H1 (cell line): ENCODE measurements at regions not wholly inside any gene's neighbourhood (a gene's known extent, or its start where the extent isn't known, plus 50 kb on each side); places are given as distances from the start of the nearest gene placed in this dataset.

Source experiments
- CTCF ChIA-PET: fragments of 300-600 bp; sonication (Branson Sonifier 250); formaldehyde crosslinking; loops from one replicate; lab custom pipeline; 2021; ENCODE audit not compliant: partially characterized antibody; lab: Charles Lee
- POLR2A ChIA-PET: fragments of 300-600 bp; sonication (Branson Sonifier 250); formaldehyde crosslinking; loops from one replicate; lab custom pipeline; 2021; ENCODE audit warnings: inconsistent platforms; ENCODE audit not compliant: partially characterized antibody; lab: Charles Lee
- DNase-seq, 2 experiments: peaks; one replicate each; pipeline versions ENCODE4 v3.0.0 to v3.0.0-alpha.2; 2010 to 2022; ENCODE audit warnings: low spot score in 2 of 2, low read depth in 1 of 2, mixed read lengths in 1 of 2
- FAIRE-seq: peaks from 2 replicates; lab custom pipeline; 2011; peaks lifted over from hg19 to GRCh38; lab: Jason Lieb, UNC
- H2AFZ ChIP-seq: 2 replicates; pipeline ENCODE4 v1.8.1; 2012; ENCODE audit warnings: low read length, inconsistent platforms
- H2AK5ac ChIP-seq: 2 replicates; pipeline ENCODE4 v1.6.1; 2013; ENCODE audit warnings: low read depth, low read length
- H2BK120ac ChIP-seq: replicated peaks from 2 replicates; pipeline ENCODE3; 2013; ENCODE audit warnings: low read depth, low read length, inconsistent platforms
- H2BK12ac ChIP-seq: 2 replicates; pipeline ENCODE4 v1.6.1; 2013; ENCODE audit warnings: low read depth, low read length
- H2BK15ac ChIP-seq: 2 replicates; pipeline ENCODE4 v1.6.1; 2013; ENCODE audit warnings: low read length
- H2BK20ac ChIP-seq: 2 replicates; pipeline ENCODE4 v1.6.1; 2013; ENCODE audit warnings: low read length
- H2BK5ac ChIP-seq: 2 replicates; pipeline ENCODE4 v1.6.1; 2013; ENCODE audit warnings: low read depth, low read length
- H3K14ac ChIP-seq: 2 replicates; pipeline ENCODE4 v1.6.1; 2013; ENCODE audit warnings: inconsistent platforms; ENCODE audit not compliant: insufficient read length
- H3K18ac ChIP-seq: 2 replicates; pipeline ENCODE4 v1.6.1; 2013; ENCODE audit warnings: low read length; ENCODE audit errors: extremely low read depth
- H3K23ac ChIP-seq: 2 replicates; pipeline ENCODE4 v1.6.1; 2013; ENCODE audit warnings: inconsistent platforms; ENCODE audit not compliant: insufficient read length
- H3K23me2 ChIP-seq: 2 replicates; pipeline ENCODE4 v1.6.1; 2013; ENCODE audit warnings: low read depth, low read length
- H3K27ac ChIP-seq: 2 replicates; pipeline ENCODE4 v1.6.1; 2011; ENCODE audit warnings: low read depth, low read length, inconsistent platforms
- H3K27me3 ChIP-seq, 4 experiments: replicated peaks in 1 of 4; 1 replicate in 1 of 4; 2 replicates in 3 of 4; pipeline versions ENCODE4 v1.6.1 to v1.8.1; 2011 to 2013; ENCODE audit warnings: low read length in 3 of 4, mild to moderate bottlenecking in 3 of 4, inconsistent platforms in 2 of 4, mixed read lengths in 2 of 4, moderate library complexity in 1 of 4; ENCODE audit not compliant: control insufficient read depth in 3 of 4, insufficient read depth in 3 of 4; ENCODE audit errors: extremely low read depth in 1 of 4
- H3K36me3 ChIP-seq, 4 experiments: 2 replicates each; pipeline versions ENCODE4 v1.6.1 to v1.8.1; 2011 to 2013; ENCODE audit warnings: mild to moderate bottlenecking in 4 of 4, low read length in 3 of 4, moderate library complexity in 2 of 4, control low read depth in 1 of 4, inconsistent platforms in 1 of 4; ENCODE audit not compliant: insufficient read depth in 4 of 4, control insufficient read depth in 2 of 4
- H3K4ac ChIP-seq: replicated peaks from 2 replicates; pipeline ENCODE3; 2013; ENCODE audit warnings: low read length, low read depth, mixed read lengths, inconsistent platforms; ENCODE audit not compliant: insufficient read length
- H3K4me1 ChIP-seq, 4 experiments: replicated peaks in 1 of 4; 1 replicate in 1 of 4; 2 replicates in 3 of 4; pipeline versions ENCODE4 v1.6.1 to v1.8.1; 2011 to 2013; ENCODE audit warnings: low read length in 3 of 4, inconsistent platforms in 2 of 4, mixed read lengths in 1 of 4; ENCODE audit not compliant: insufficient read depth in 4 of 4, control insufficient read depth in 3 of 4
- H3K4me2 ChIP-seq, 2 experiments: 2 replicates each; pipeline versions ENCODE4 v1.6.1 to v1.8.1; 2011 to 2013; ENCODE audit warnings: low read depth in 2 of 2, low read length in 2 of 2, control low read depth in 1 of 2, inconsistent platforms in 1 of 2, mild to moderate bottlenecking in 1 of 2; ENCODE audit not compliant: insufficient read depth in 1 of 2
- H3K4me3 ChIP-seq, 4 experiments: fragments of 200-600, 300-600 bp in 1 of 4; sonication (generic), shearing (Covaris generic), sonication (Bioruptor Twin) in 1 of 4; 2 replicates each; pipeline versions ENCODE4 v1.5.1 to v1.8.1; 2011 to 2016; ENCODE audit warnings: low read length in 4 of 4, low read depth in 3 of 4, control low read depth in 2 of 4, inconsistent platforms in 2 of 4, mild to moderate bottlenecking in 2 of 4, mixed read lengths in 1 of 4, moderate library complexity in 1 of 4; ENCODE audit not compliant: insufficient read depth in 2 of 4; ENCODE audit errors: extremely low read depth in 1 of 4
- H3K56ac ChIP-seq: replicated peaks from 2 replicates; pipeline ENCODE3; 2013; ENCODE audit warnings: low read depth, mild to moderate bottlenecking, mixed read lengths, low read length, inconsistent platforms; ENCODE audit not compliant: insufficient read length
- H3K79me1 ChIP-seq: 2 replicates; pipeline ENCODE4 v1.6.1; 2013; ENCODE audit warnings: low read depth, low read length, control low read depth
- H3K79me2 ChIP-seq, 2 experiments: 2 replicates each; pipeline versions ENCODE4 v1.6.1 to v1.8.1; 2012 to 2013; ENCODE audit warnings: low read length in 2 of 2, mild to moderate bottlenecking in 2 of 2, inconsistent platforms in 1 of 2; ENCODE audit not compliant: insufficient read depth in 2 of 2, control insufficient read depth in 1 of 2
- H3K9ac ChIP-seq, 4 experiments: replicated peaks in 1 of 4; 1 replicate in 1 of 4; 2 replicates in 3 of 4; pipeline versions ENCODE4 v1.6.1 to v1.8.1; 2011 to 2013; ENCODE audit warnings: low read depth in 3 of 4, low read length in 3 of 4, control low read depth in 2 of 4, mild to moderate bottlenecking in 2 of 4, moderate library complexity in 2 of 4, inconsistent platforms in 1 of 4; ENCODE audit errors: extremely low read depth in 1 of 4
- H3K9me3 ChIP-seq, 2 experiments: 2 replicates each; pipeline versions ENCODE4 v1.6.1 to v1.8.1; 2012 to 2013; ENCODE audit warnings: mild to moderate bottlenecking in 2 of 2, moderate library complexity in 2 of 2, control low read depth in 1 of 2, inconsistent platforms in 1 of 2, low read depth in 1 of 2, low read length in 1 of 2, mixed read lengths in 1 of 2; ENCODE audit not compliant: insufficient read depth in 2 of 2
- H4K20me1 ChIP-seq, 2 experiments: replicated peaks in 1 of 2; 2 replicates each; pipeline versions ENCODE3 to v1.8.1; 2011 to 2013; ENCODE audit warnings: inconsistent platforms in 2 of 2, low read length in 2 of 2, mild to moderate bottlenecking in 1 of 2; ENCODE audit not compliant: insufficient read depth in 2 of 2, control insufficient read depth in 1 of 2
- H4K5ac ChIP-seq: 2 replicates; pipeline ENCODE4 v1.6.1; 2013; ENCODE audit warnings: low read length, low read depth, mixed read lengths, inconsistent platforms; ENCODE audit not compliant: insufficient read length
- H4K8ac ChIP-seq: 2 replicates; pipeline ENCODE4 v1.8.0; 2013; ENCODE audit warnings: mild to moderate bottlenecking, moderate library complexity, low read length, inconsistent platforms; ENCODE audit not compliant: insufficient read depth; ENCODE audit errors: extremely low read depth
- H4K91ac ChIP-seq: replicated peaks from 2 replicates; pipeline ENCODE3; 2013; ENCODE audit warnings: low read length, mixed read lengths, inconsistent platforms; ENCODE audit not compliant: insufficient read length
- ATF2 ChIP-seq: IDR thresholded peaks from 2 replicates; pipeline ENCODE4 v1.6.1; 2012; ENCODE audit warnings: low read length, inconsistent platforms
- CBX5 ChIP-seq: fragments of 300-800, 300-1000 bp; sonication (generic); IDR thresholded peaks from 2 replicates; pipeline ENCODE4 v1.7.1; 2016; ENCODE audit warnings: antibody characterized with exemption, low read length, low read depth
- CHD1 ChIP-seq: IDR thresholded peaks from 2 replicates; pipeline ENCODE4 v1.6.1; 2012; ENCODE audit warnings: low read depth, low read length, improper control_type of control experiment
- EGR1 ChIP-seq: IDR thresholded peaks from 2 replicates; pipeline ENCODE4 v1.6.1; 2011; ENCODE audit warnings: low read depth, low read length, borderline replicate concordance
- EP300 ChIP-seq, 2 experiments: IDR thresholded peaks; 1 replicate in 1 of 2; 2 replicates in 1 of 2; pipeline ENCODE4 v1.6.1; 2011 to 2012; ENCODE audit warnings: low read depth in 2 of 2, low read length in 2 of 2, mild to moderate bottlenecking in 2 of 2, borderline replicate concordance in 1 of 2, inconsistent platforms in 1 of 2, moderate library complexity in 1 of 2
- SAP30 ChIP-seq: fragments of 300-600 bp; sonication (generic); IDR thresholded peaks from 2 replicates; pipeline ENCODE4 v1.7.1; 2012; ENCODE audit warnings: low read length, moderate library complexity, mild to moderate bottlenecking, inconsistent platforms; ENCODE audit not compliant: insufficient read depth, insufficient replicate concordance
- SP2 ChIP-seq: IDR thresholded peaks from 2 replicates; pipeline ENCODE4 v1.6.1; 2012; ENCODE audit warnings: mild to moderate bottlenecking, low read length, inconsistent platforms
- YY1 ChIP-seq: IDR thresholded peaks from 2 replicates; pipeline ENCODE4 v1.6.1; 2011; ENCODE audit warnings: low read depth, mild to moderate bottlenecking, low read length
- WGBS, 2 experiments: shearing (Covaris generic) in 1 of 2; methylation state at CpG; one replicate each; pipeline versions ENCODE4 v1.1.6 to v1.1.7; 2013 to 2015; ENCODE audit warnings: low lambda C conversion rate in 2 of 2, mixed read lengths in 2 of 2, inconsistent platforms in 1 of 2, low coverage in 1 of 2, missing lambda C conversion rate in 1 of 2; ENCODE audit not compliant: insufficient replicate concordance in 2 of 2, insufficient coverage in 1 of 2, insufficient read length in 1 of 2; ENCODE audit errors: extremely low coverage in 1 of 2, missing lambda C conversion rate in 1 of 2; 5-methylcytosine and 5-hydroxymethylcytosine counted together

- peak overlapping the region; percentile 6; the same call in 1 of the 2 replicates for H2AK5ac ChIP-seq
- no peak overlapping the region; the same call in 1 of the 2 replicates for H2BK5ac ChIP-seq
- H2BK15ac ChIP-seq, result no peak overlapping the region
- no peaks in the 10 kb centered on the region for H3K79me1 ChIP-seq
- H4K8ac ChIP-seq, result 0 out of 2 replicates have a peak overlapping the region, but pooled peaks have one; percentile 15
- no peak for DNase-seq
- no peak overlapping the region for H2BK120ac ChIP-seq
- 77% methylated on average over 7 of the region's 8 CpGs; no CpG with 5 or more reads in 1 of the 2 experiments for WGBS, 2 experiments
- ChIA-PET CTCF (no interaction called here), POLR2A (no interaction called here)
- H3K4ac ChIP-seq, result no peak overlapping the region
- H4K91ac ChIP-seq, result no peak overlapping the region
- no peaks in the 10 kb centered on the region for H3K27me3 ChIP-seq
- H3K27ac ChIP-seq, result no peak overlapping the region
- TF ChIP-seq EP300 (IDR thresholded peaks at IDR 0.05; ENCODE audit: borderline replicate concordance in 1 of 2, low read depth in 2 of 2, low read length in 2 of 2) (no peak), SP2 (no peak), CHD1 (no peak), SAP30 (no peak), YY1 (no peak), EGR1 (no peak), CBX5 (no peak), ATF2 (no peak)
- TF ChIP-seq, all 59 proteins: peak for 0
- H3K36me3 ChIP-seq, result no peaks in the 10 kb centered on the region
- H3K9me3 ChIP-seq, result no peaks in the 10 kb centered on the region
- no peaks in the 10 kb centered on the region for H4K20me1 ChIP-seq
- H3K23ac ChIP-seq, result no peak overlapping the region
- H3K18ac ChIP-seq, result no peak overlapping the region
- no peak overlapping the region for H3K9ac ChIP-seq
- H3K79me2 ChIP-seq, result no peaks in the 10 kb centered on the region
- FAIRE-seq, result no peak
- H3K4me1 ChIP-seq, result no peaks in the 10 kb centered on the region
- no peak overlapping the region for H4K5ac ChIP-seq
- peak overlapping the region; percentile 33; the same call in 1 of the 2 replicates for H2BK12ac ChIP-seq
- no peak overlapping the region for H3K14ac ChIP-seq
- no peak overlapping the region for H3K4me3 ChIP-seq
- H3K56ac ChIP-seq, result no peak overlapping the region
- 0 out of 2 replicates have a peak overlapping the region, but pooled peaks have one; percentile 24 for H2BK20ac ChIP-seq
- no peaks in the 10 kb centered on the region for H3K23me2 ChIP-seq
- H3K4me2 ChIP-seq, result no peak overlapping the region
- H2AFZ ChIP-seq, result no peak overlapping the region
These were observed 233.2 kb downstream of the SPATA31A1 start for GRCh38 chr9:39588500-39589137.
